SHP77 (cell line): ENCODE measurements at regions not wholly inside any gene's neighbourhood (a gene's known extent, or its start where the extent isn't known, plus 50 kb on each side); places are given as distances from the start of the nearest gene placed in this dataset.
"Not testable (repeated sequence)": the region's sequence is repeated elsewhere in the genome, so short reads cannot be mapped to it uniquely, and the experiment has no call there.

Source experiments
- DNase-seq, 2 experiments: peaks; one replicate each; lab custom pipeline; 2025; lab: John Stamatoyannopoulos, UW

GRCh38 chr13:66152596-66152995, 1077.5 kb downstream of the PCDH9 start:
- DNase-seq = no peak

DNA sequence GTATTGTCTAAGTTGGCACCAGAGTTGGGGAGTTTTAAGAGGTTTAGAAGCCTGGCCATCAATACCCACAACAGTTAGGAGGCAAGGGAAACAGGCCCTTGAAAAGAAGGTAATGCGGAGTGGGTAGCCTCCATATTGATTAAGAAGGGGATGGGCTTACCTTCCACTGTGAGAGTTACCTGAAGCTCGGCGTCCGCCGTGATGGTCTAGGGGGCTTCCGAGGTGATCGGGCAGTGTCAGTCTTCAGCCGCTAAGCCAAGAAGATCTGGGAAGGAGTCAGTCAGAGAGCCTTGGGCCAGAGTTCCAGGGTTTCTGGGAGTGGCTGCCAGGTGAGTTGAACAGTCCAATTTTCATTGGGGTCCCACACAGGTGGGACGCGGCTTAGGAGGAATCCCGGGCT, 1085.8 kb downstream of the PCDH9 start:
- DNase-seq = not testable (repeated sequence)

GRCh38 chr13:66139701-66140100, 1090.4 kb downstream of the PCDH9 start:
- no peak for DNase-seq

DNA sequence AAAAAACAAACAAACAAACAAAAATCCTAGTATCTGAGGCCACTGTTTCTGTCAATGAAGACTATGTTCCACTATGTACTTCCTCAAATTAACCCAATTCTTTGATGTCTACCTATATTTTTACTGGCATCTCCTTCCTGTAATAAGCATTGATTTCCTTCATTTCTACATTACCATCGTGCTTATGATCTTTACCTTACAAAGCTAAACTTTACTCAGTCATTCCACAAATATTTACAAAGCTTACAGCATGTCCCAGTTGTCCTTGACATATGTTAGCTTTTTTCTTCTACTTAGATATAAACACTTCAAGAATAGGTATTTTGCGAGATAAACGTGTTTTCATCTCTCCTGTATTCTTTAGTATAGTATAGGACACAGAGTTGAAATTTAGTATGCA, 1090.9 kb downstream of the PCDH9 start:
- DNase-seq = no peak

GRCh38 chr13:66138172-66138811, 1091.8 kb downstream of the PCDH9 start:
- DNase-seq = no peak

DNA sequence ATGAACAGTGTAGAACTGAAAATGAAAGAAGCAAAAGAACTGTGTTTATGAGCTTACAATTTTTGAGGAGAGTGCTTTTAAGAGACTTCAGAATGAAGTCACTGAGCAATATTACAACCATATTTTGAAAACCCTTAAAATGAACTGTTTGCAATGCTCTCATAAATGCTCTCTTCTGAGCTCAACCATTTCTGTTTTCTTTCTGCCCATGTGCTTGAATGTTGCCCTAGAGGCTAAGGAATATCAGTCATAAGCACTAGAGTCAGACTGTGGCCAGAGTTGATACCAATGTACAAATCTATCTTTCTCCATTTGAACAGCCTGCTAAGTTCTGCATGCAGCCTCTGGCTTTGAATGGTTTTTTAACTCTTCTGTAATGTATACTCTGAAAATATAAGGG, 1092.8 kb downstream of the PCDH9 start:
- no peak for DNase-seq

DNA sequence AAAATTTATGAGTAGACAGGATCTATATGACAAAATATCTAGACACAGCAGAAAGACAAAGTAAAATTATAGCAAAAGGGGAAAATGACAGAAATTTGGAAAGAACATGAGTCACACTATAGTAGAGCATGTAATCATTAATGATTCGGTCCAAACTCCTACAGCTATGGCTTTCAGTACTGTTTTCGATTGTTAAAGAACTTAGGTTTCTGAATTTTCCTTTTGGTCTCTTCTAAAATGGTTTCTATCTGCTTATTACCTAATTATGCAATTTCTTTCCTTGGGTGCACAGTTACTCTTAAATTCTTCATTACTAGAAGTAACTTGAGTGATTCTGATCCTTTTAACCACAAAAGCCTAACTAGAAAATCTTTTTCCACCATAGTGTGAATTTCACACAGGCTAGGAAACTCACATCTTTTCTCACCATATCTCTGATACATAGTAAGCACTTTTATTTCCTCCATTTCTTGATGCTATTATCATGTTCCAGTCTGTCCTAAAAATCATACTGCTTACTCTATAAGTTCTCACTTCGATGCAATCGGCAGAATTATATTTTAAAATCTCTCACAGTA, 1101.4 kb downstream of the PCDH9 start:
- no peak for DNase-seq

- no peak for DNase-seq
Measured at GRCh38 chr13:66128201-66128600, 1101.9 kb downstream of the PCDH9 start.

DNA sequence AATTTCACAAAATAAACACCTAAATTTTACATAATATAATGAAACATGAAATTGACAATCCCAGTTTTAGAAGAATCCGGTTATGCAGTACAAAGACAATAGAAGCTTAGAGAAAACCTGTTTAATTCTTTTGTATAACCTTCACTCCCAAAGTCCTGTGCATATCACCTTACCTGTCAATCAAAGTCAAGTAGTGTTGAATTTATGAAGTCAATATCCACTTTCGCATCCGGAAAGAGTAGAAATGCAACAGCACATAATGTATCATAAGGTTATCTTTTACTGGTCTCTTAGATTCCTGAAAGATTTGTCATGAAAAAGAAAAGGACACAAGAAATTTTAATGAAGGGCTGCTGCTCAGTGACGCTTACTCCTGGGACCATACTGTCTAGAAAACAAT, 1112.6 kb downstream of the PCDH9 start:
- DNase-seq = no peak

GRCh38 chr13:66113882-66114526, 1116.1 kb downstream of the PCDH9 start:
- no peak for DNase-seq

DNA sequence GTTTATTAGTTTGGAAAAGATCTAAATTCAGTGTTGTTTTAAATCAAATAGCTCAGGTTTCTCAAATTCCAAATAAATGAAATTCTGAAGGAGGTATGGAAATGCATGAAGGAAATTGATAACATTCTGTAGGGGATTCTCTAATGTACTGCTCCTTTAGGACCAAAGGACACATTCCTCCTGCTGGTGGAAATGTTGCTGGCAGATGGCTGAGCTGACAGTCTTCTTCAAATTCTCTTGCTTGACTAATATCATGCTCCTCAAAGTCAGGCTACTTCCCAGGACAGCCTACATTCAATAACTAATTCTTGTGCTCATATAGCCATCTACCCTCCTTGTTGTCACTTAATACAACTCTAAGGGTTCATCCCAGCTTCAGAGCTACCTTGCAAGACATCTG, 1118.5 kb downstream of the PCDH9 start:
- no peak for DNase-seq

- DNase-seq = no peak
Measured at GRCh38 chr13:66106246-66106645, 1123.9 kb downstream of the PCDH9 start.

GRCh38 chr13:66102864-66103263, 1127.3 kb downstream of the PCDH9 start:
- no peak for DNase-seq

- no peak for DNase-seq
Measured at GRCh38 chr13:66099825-66100224, 1130.3 kb downstream of the PCDH9 start.

DNA sequence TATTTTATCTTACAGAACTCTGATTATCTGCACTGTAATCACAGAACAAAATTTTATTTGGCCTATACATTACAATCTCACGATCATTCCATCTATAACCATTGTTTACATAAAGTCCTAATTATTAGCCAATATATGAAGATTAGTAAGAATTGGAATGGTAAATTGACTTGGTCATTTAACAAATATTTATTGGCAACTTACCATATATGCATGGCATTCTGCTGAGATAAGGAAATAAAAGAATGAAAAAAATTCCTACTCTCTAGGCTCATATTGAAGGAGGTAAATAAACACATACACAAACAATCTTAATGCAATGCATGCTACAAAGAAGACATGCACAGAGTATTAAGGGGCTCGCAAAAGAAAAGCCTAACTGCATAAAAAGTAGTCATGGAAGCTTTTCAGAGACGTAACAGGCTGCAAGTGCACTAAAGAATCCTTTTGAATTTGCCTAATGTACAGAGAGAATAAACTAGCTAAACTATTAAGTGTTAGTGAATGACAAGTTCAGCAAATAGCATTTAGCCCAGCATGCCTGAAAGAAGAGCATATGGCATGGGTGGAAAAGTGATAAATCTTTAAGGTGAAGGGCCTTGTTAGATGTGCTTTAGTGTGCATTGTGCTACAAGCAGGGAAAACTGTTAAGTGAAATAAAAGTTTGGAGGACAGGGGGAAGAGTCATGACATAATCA, 1131.1 kb downstream of the PCDH9 start:
- no peak for DNase-seq

- no peak for DNase-seq
Measured at GRCh38 chr13:66089711-66090110, 1140.4 kb downstream of the PCDH9 start.

DNA sequence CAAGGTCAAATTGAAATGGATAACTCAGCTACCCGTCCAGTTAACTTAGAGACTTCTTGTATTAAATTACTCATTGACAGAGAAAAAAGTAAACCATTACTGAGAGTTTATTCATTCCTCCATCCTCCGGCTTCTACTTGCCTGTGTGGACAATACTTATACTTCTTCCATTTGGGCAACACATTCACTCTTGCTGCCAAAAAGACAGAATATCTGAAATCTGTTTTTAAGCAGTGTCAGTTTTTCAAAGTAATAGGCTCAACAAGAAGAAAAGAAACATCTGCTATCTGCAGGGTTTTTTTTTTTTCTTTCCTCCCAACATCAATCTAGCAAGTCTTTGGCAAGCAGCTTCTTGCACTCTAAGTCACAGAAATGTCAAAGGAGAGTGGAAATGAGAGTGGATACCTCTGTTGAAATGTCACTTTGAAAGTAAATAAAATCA, 1142.8 kb downstream of the PCDH9 start:
- DNase-seq = no peak

DNA sequence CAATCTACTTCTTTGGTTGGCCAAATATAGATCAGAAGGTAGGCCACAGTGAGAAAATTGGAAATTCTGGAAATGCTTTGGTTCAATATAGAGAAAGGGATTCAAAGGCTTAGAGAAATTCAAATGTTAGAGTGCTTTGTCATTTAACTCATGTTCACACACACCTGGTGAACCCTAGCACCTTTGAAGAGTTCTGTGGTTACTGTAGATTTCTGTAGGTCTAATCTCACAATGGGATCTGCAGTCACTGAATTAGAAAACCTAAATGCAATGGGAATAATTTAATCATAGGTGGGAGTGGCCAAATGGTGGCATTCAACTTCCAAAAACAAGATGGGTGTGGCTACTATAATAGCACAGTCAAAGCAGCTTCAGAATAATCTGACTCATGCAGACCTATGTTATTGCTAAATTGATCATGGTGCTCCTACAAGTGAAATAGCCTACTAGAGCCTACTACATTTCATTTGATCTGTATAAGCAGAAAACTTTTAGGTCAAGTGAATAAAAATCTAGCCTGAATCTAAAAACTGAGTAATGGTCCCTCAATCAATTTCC, 1152.9 kb downstream of the PCDH9 start:
- no peak for DNase-seq

- DNase-seq = no peak
Measured at GRCh38 chr13:66076417-66076816, 1153.7 kb downstream of the PCDH9 start.

DNA sequence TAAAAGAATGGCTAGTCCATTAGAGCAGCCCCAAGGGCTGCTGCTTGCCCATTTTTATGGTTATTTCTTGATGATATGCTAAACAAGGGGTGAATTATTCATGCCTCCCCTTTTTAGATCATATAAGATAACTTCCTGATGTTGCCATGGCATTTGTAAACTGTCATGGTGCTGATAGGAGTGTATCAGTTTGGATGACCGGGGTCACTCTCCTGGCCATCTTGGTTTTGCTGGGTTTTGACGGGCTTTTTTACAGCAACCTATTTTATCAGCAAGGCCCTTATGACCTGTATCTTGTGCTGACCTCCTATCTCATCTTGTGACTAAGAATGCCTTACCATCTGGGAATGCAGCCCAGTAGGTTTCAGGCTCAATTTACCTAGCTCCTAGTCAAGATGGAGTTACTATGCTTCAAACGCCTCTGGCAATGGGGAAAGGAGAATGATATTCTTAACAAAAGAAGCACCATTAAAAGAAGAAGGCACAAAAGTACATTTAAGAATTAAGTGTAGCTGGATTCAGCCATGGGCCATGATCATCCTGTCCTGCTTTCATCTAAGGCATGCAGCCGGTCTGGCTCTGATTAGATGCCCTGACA, 1156.0 kb downstream of the PCDH9 start:
- no peak for DNase-seq

GRCh38 chr13:66072097-66072496, 1158.0 kb downstream of the PCDH9 start:
- DNase-seq = not testable (repeated sequence)

DNA sequence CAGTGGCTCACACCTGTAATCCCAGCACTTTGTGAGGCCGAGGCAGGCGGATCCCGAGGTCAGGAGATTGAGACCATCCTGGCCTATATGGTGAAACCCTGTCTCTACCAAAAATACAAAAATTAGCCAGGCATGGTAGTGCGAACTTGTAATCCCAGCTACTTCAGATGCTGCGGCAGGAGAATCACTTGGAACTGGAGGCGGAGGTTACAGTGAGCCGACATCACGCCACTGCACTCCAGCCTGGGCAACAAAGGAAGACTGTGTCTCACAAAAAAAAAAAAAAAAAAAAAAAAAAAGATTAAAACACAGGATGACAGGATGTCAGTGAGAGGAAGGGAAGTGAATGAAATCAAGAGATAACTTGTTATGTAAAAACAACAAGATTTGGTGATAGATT, 1158.5 kb downstream of the PCDH9 start:
- DNase-seq = no peak
